ENCODE measurements at regions not wholly inside any gene's neighbourhood (a gene's known extent, or its start where the extent isn't known, plus 50 kb on each side); places are given as distances from the start of the nearest gene placed in this dataset.

DNA sequence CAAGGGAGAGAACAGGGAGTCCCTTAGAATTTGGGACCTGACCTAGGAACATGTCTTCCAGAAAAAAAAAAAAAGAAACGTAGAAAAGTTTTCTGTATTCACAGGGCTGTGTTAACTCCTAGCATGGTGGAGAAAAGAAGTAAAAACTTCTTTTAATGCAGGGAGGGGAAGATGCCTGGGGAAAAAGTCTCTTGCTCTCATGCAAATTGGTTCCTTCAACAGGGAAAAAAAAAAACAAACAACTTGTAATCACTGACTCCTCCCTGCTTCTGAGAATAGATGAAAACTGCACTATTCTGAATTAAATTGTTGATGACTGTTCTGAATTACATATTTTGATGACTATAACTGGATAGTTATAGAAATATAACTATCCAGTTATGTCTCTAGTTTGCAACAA, 933.2 kb downstream of the TRIB2 start:
- no peak for DNase-seq (ENCODE audit: low spot score)
- TF ChIP-seq, protein P1, sequence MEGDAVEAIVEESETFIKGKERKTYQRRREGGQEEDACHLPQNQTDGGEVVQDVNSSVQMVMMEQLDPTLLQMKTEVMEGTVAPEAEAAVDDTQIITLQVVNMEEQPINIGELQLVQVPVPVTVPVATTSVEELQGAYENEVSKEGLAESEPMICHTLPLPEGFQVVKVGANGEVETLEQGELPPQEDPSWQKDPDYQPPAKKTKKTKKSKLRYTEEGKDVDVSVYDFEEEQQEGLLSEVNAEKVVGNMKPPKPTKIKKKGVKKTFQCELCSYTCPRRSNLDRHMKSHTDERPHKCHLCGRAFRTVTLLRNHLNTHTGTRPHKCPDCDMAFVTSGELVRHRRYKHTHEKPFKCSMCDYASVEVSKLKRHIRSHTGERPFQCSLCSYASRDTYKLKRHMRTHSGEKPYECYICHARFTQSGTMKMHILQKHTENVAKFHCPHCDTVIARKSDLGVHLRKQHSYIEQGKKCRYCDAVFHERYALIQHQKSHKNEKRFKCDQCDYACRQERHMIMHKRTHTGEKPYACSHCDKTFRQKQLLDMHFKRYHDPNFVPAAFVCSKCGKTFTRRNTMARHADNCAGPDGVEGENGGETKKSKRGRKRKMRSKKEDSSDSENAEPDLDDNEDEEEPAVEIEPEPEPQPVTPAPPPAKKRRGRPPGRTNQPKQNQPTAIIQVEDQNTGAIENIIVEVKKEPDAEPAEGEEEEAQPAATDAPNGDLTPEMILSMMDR (IDR thresholded peaks at IDR 0.05; ENCODE audit: extremely low read depth, missing control alignments) = no peak

DNA sequence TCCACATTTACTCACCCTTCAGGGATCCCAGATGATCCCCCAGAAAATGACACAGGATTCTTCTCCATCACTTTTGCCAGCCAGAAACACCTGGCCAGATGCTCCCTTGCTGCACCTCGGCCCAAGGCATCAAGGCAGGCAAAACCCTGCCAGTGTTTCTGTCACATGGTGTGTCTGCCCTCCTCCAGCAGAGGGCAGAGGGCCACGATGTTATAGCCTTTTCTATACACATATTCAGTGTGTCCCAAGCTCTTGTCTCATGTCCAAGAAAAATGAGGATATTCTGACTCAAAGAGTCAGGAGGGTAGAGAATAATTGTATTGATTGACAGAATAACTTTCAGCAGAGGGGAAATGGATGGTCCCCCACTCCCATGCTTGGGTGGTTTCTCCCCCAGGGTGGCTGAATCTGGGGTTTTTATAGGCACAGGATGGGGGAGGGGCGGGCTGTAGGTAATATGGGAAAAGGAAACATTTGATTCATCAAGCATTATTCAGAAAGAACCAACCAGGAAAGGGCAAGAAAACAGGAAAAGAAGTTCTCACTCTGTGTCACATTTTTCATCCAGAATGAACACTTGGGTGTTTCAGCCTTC, 933.9 kb downstream of the TRIB2 start:
- no peak for DNase-seq (ENCODE audit: low spot score)
- TF ChIP-seq, protein P1 (IDR thresholded peaks at IDR 0.05; ENCODE audit: extremely low read depth, missing control alignments) = no peak

DNA sequence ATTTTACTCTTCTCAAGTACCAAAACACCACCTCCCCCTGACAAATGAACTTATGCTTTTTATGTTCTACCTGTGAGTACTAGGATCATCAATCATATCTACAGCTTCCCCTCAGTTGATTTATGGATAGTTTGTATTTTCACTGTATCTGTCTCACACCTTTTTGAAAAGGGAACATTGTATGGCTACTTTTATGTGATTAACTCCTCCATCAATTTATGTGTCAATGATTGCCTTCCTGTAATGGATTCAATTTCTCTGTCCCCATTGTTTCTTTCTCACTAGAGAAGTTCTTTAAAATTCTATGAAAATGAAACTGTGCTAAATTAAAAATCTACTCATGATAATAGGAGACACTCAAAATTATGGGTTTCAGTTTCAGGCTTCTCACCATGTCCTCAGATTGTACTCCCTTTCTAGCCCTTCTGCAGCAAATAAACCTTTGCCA, 935.0 kb downstream of the TRIB2 start:
- no peak for DNase-seq (ENCODE audit: low spot score)
- TF ChIP-seq, protein P1 (IDR thresholded peaks at IDR 0.05; ENCODE audit: extremely low read depth, missing control alignments) = no peak

DNA sequence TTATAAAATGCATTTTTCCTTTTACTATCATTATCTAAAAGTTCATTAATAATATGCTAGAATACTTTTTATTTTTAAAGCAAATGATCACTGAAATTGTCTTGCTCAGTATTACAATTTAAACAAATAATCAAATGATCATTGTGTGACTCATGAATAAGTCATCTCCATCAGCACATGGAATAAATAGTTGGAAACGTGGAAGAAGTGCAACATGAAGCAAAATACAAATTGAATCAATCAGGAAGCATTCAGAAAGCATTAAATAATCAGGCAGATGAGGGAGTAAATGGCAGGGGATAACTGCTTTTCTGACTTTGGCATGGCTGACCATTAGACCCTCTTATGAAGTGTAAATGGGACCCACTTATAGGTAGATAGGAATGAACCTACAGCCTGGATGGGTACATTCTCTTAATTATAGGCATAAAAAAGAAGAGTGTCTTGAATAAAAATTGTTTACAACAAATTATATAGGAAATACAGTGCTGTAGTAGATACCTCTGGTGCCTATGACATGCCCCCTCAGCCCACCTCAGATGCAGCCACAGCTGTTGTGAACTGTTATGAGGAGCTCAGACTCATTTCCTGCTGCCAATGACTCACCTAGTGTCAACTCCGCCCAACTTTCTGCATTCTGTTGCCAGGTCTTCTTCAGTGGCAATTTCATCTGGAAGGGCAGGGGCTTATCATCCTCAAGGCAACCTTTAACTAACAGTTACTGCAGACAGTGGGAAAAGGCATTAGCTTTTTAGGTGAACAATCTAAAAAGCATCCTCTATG, 936.0 kb downstream of the TRIB2 start:
- TF ChIP-seq, protein P1 (IDR thresholded peaks at IDR 0.05; ENCODE audit: extremely low read depth, missing control alignments) = no peak
- no peak for DNase-seq (ENCODE audit: low spot score)

DNA sequence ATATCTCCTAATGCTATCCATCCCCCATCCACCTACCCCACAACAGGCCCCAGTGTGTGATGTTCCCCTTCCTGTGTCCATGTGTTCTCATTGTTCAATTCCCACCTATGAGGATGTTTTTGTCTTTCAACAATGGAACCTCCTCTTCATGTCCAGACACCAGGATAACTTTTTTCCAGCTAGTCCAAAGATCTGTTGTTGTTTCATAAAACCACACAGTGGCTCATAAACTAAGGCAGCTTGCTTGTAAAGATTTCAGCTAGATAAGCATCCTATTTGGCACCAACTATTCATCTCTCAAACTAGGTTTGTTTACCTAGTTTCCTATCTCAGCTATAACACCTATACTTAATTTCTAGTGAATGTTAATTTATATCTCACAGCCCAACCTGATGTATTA, 937.7 kb downstream of the TRIB2 start:
- no peak for DNase-seq (ENCODE audit: low spot score)
- TF ChIP-seq, protein P1 (IDR thresholded peaks at IDR 0.05; ENCODE audit: extremely low read depth, missing control alignments) = no peak

DNA sequence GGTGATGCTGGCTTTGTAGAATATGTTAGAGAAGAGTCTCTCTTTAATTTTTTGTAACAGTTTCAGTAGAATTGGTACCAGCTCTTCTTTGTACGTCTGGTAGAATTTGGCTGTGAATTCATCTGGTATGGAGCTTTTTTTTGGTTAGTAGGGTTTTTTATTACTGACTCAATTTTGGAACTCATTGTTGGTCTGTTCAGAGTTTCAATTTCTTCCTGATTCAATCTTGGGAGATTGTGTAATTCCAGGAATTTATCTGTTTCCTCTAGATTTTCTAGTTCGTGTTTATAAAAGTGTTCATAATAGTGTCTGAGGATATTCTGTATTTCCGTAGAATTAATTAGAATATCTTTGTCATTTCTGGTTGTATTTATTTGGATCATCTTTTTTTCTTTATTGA, 943.5 kb downstream of the TRIB2 start:
- no peak for DNase-seq (ENCODE audit: low spot score)

DNA sequence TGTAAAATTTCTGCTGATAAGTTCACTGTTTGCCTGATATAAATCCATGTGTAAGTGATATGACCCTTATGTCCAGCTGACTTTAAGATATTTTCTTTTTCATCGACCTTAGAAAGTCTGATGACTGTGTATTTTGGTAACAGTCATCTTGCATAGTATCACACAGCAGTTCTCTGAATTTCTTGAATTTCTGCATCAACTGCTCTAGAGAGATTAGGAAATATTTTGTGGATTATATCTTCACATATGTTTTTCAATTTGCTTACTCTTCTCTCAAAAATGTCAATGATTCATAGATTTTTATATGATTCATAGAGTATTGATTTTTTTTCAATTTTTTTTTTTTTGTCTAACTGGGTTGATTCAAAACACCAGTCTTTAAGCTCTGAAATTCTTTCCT, 945.3 kb downstream of the TRIB2 start:
- TF ChIP-seq, protein P1 (IDR thresholded peaks at IDR 0.05; ENCODE audit: extremely low read depth, missing control alignments) = no peak
- no peak for DNase-seq (ENCODE audit: low spot score)

More for the DNA sequence above, 943.5 kb downstream of the TRIB2 start:
- TF ChIP-seq, protein P1 (IDR thresholded peaks at IDR 0.05; ENCODE audit: extremely low read depth, missing control alignments) = no peak

Data from GM20000 (cell line).